ENCODE measurements at regions not wholly inside any gene's neighbourhood (a gene's known extent, or its start where the extent isn't known, plus 50 kb on each side); places are given as distances from the start of the nearest gene placed in this dataset.

DNA sequence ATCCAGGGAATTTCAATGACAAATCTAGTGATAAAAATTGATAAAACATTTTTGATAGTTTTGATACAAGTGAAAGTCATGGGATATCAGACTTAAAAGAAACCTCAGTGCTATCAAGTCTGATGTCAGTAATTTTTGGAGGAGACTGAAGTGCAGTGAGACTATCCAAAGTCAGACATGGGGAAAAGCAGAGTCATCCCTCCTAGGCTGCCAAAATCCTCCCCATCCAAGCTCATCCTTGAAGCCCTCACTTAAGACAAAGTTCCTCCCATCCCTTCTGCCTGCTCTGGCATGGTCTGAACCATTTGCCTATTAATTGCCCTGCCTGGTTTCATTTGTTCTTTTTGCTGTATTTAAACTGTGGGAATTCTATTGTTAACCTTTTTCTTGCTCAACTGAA, 456.9 kb upstream of the UBE2E2 start:
- TF ChIP-seq, protein P1, sequence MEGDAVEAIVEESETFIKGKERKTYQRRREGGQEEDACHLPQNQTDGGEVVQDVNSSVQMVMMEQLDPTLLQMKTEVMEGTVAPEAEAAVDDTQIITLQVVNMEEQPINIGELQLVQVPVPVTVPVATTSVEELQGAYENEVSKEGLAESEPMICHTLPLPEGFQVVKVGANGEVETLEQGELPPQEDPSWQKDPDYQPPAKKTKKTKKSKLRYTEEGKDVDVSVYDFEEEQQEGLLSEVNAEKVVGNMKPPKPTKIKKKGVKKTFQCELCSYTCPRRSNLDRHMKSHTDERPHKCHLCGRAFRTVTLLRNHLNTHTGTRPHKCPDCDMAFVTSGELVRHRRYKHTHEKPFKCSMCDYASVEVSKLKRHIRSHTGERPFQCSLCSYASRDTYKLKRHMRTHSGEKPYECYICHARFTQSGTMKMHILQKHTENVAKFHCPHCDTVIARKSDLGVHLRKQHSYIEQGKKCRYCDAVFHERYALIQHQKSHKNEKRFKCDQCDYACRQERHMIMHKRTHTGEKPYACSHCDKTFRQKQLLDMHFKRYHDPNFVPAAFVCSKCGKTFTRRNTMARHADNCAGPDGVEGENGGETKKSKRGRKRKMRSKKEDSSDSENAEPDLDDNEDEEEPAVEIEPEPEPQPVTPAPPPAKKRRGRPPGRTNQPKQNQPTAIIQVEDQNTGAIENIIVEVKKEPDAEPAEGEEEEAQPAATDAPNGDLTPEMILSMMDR (IDR thresholded peaks at IDR 0.05) = no peak
- no peak for TF ChIP-seq ZFX (IDR thresholded peaks at IDR 0.05; ENCODE audit: borderline replicate concordance)
- H3K27ac ChIP-seq = no peak overlapping the region

DNA sequence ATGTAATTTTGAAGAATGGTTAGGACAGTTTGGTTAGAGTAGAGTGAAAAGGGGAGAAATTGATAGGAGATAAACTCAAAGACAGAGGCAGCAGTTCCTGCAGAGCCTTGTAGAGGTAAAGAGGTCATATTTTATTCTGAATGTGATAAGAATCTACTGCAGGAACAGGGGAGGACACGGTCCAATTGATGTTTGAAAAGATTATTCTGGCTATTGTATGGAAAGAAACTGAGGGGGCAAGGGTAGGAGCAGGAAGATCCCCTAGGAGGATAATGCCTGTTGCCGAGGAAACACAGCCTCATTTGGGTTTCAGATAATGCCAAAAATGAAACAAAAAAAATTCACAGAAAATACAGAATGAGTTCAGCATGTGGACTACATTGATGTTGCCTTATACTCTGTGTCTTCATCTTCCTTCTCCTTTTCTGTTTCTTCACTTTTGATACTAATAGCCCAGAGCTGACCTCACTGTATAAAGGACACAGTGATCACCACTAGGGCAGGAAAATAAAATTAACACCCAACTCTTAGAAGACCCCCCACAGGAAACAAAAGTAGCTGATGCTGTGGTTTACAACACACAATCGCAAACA, 454.6 kb upstream of the UBE2E2 start:
- H3K27ac ChIP-seq = no peak overlapping the region
- TF ChIP-seq ZFX (IDR thresholded peaks at IDR 0.05; ENCODE audit: borderline replicate concordance) = no peak
- TF ChIP-seq, protein P1 (IDR thresholded peaks at IDR 0.05) = no peak

DNA sequence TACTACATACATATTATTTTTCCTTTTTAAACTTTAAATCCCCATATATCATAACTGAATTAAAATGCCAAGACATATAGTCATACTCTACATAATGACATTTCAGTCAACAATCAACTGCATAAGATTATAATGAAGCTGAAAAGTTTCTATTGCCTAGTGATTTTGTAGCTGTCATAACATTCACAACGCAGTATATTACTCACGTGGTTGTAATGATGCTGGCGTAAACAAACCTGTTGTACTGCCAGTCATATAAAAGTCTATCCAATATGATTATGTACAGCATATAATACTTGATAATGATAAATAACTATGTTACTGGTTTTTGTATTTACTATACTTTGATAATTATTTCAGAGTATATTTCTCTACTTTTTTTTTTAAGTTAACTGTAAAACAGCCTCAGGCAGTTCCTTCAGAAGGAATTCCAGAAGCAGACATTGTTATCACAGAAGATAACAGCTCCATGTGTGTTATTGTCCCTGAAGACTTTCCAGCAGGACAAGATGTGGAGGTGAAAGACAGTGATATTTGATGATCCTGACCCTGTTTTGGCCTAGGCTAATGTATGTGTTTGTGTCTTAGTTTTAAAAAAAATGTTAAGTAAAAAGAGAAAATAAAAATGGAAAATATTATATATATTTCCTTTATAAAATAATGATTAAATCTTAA, 443.4 kb upstream of the UBE2E2 start:
- no peak overlapping the region for H3K27ac ChIP-seq

DNA sequence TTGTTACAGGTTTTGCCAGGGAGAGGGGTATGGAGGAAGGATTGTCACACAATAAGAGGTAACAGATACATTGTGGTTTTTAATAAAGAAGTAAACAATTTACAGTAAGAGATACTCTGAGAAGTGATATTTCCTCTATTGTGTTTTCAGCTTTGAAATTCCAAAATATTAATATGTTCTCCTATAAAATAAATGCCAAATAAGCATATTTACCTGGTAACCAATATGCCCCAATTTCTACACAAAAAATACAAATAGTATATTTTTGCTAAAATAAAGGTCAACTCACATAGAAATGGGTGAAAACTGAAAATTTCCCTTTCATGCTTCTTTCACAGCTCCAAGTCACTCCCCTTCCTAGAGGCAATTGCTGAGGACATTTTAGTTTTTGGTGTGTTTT, 437.4 kb upstream of the UBE2E2 start:
- no peak overlapping the region for H3K27ac ChIP-seq
- TF ChIP-seq, protein P1 (IDR thresholded peaks at IDR 0.05) = no peak
- no peak for TF ChIP-seq ZFX (IDR thresholded peaks at IDR 0.05; ENCODE audit: borderline replicate concordance)

More for the DNA sequence above, 443.4 kb upstream of the UBE2E2 start:
- TF ChIP-seq ZFX (IDR thresholded peaks at IDR 0.05; ENCODE audit: borderline replicate concordance) = no peak
- TF ChIP-seq, protein P1 (IDR thresholded peaks at IDR 0.05) = no peak

DNA sequence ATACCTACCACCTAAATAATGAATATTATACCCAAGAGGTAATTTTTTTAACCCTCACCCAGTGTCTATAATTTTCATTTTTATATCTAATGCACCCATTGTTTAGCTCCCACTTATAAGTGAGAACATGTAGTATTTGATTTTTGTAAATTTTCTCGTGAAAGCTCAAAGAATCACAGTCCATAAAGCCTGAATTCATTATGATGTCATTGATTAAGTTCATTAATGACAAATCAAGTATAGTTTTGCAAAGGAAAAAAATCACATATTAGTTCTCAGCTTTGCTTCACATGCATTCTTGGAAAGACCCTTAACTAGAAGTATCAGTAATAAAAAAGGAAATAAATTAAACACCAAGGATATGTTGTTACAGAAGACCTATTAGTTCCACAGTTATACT, 425.3 kb upstream of the UBE2E2 start:
- TF ChIP-seq ZFX (IDR thresholded peaks at IDR 0.05; ENCODE audit: borderline replicate concordance) = no peak
- TF ChIP-seq, protein P1 (IDR thresholded peaks at IDR 0.05) = no peak
- H3K27ac ChIP-seq = no peak overlapping the region

GRCh38 chr3:22779737-22780136, 423.4 kb upstream of the UBE2E2 start:
- TF ChIP-seq ZFX (IDR thresholded peaks at IDR 0.05; ENCODE audit: borderline replicate concordance) = no peak
- TF ChIP-seq, protein P1 (IDR thresholded peaks at IDR 0.05) = no peak
- H3K27ac ChIP-seq = no peak overlapping the region

GRCh38 chr3:22792533-22792932, 410.6 kb upstream of the UBE2E2 start:
- H3K27ac ChIP-seq = no peak overlapping the region
- TF ChIP-seq, protein P1 (IDR thresholded peaks at IDR 0.05) = no peak
- TF ChIP-seq ZFX (IDR thresholded peaks at IDR 0.05; ENCODE audit: borderline replicate concordance) = no peak

Measured in 22Rv1 (cell line).